Nucleus accumbens (tissue), 56 donors: ENCODE measurements at regions not wholly inside any gene's neighbourhood (a gene's known extent, or its start where the extent isn't known, plus 50 kb on each side); places are given as distances from the start of the nearest gene placed in this dataset.
"Not testable (repeated sequence)": the region's sequence is repeated elsewhere in the genome, so short reads cannot be mapped to it uniquely, and the experiment has no call there.

Experiments
- DNase-seq, 56 donors: peaks; one replicate each; lab custom pipeline; 2025; lab: John Stamatoyannopoulos, UW

DNA sequence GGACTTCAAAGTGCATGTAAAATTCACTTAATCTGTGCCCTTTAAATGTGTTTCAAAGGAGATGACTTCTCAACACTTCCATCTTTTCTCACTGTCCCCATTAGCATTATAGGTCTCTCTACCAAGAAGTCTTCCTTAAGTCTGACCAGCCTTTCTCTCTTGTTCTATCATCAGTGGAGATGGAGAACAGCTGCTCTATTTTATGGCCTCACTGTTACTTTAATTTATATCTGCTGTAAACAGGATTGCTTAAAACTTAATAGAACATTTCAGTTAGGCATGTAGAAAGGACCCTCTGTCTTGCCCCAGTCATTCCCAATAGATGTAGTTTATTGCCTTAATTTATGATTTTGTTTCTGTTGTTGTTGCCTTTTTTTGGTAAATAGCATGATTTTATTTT is 86.0 kb upstream of the CDC42EP3 start:
- DNase-seq, result not testable (repeated sequence)

DNA sequence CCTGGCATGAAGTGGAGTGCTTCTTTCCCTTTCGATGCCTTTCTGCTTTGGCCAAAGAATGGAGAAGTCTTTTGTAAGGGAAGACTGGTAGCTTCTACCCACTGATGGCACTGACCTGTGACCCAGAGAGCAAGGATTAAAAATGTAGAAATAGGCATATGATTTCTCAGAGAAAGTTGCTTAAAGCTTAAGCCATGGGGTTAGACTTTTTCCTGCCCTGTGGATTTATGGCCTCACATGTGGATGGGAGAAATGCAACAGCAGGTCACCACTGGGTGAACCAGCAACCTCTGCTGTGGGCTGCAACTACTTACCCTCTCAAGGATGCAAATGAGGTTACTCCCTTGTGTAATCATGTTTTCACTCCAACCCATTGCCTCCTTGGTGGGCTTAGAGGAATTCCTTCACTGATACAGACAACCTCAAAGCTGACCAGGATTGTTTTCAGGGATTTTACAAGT is 86.7 kb upstream of the CDC42EP3 start:
- DNase-seq, result not testable (repeated sequence)

DNA sequence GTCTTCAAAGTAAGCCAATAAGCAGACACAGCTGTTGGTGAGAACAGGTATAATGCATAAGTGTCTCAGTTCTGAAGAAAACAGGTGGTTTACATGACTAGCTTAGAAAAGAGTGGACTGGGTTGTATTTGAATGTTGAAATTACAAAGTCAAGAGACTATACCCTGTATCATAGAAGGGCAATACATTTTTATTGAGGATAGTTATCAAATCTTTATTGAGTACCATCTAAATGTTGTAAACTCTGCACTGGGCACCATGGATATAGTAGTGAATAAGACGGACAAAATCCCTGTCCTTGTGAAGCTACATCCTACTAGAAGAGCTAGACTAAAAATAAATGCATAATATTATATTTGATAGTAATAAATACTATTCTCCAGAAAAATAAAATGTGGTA is 88.5 kb upstream of the CDC42EP3 start:
- DNase-seq, result not testable (repeated sequence)

DNA sequence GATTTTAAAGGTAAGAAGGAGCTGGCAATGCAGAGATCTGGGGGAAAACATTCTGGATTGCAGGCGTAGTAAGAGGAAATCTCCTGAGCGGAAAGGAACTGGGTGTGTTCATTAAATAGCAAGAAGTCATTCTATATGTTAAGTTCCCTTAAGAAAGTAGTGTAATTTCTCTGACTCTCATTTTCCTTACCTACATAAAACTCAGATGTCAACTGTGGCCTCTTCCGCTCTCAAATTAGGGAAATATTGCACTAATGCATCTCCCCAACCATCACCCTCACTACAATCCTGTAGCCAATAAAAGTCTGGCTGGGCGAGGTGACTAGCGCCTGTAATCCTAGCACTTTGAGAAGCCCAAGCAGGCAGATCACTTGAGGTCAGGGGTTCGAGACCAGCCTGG is 89.0 kb upstream of the CDC42EP3 start:
- DNase-seq, result no peak

DNA sequence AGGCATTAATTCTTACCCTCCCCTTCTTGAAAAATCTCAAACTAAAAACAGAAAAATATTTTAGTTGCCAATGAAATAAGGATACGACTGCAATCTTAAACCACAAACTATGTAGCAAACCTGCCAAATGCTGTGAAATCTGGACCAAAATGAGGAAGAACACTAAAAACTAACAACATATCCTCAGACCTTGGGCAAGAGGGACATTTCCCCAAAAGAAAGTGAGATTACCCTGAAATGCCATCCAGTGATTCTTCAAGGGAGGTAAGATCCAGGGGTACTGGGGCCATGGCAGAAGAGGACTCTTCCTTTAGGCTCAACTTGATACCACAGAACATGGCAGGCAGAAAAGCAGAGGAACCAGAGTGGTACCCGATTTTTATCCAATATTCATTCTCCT is 90.8 kb upstream of the CDC42EP3 start:
- DNase-seq, result not testable (repeated sequence)

DNA sequence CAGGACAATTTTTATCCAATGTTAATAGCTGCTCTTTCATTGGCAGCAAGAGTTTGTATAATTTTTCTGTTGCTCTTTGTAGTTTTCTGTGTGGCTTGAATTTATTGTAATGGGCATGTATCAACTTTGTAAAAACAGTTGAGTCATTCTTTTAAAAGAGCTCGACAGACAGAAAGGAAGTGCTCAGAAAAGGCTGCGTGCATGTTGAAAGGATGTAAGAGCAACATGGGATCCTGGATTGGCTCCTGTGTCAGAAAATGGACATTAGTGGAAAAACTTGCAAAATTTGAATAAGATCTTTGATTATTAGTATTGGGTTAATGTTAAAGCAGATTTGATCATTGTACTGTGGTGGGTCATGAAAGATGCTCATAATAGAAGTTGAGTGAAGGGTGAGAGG is 93.3 kb upstream of the CDC42EP3 start:
- DNase-seq, result no peak

DNA sequence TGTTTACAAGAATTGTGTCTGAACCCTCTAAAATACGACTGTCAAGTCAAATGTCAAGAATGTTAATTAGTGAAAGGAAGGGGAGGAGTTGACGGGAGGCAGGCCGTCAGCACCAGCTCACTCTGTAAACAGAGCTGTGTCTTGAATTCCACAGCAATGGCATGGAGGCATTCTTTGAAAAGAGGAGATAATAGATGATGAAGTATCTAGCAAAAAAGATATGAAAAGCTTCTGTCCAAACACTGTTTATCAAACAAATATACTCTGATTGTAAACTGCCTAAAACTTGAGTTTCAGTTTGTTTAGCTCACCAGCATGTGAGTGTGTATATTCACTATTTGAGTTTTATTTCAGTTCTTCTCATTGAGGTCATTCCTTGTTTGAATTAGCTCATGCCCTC is 94.7 kb upstream of the CDC42EP3 start:
- no peak for DNase-seq

DNA sequence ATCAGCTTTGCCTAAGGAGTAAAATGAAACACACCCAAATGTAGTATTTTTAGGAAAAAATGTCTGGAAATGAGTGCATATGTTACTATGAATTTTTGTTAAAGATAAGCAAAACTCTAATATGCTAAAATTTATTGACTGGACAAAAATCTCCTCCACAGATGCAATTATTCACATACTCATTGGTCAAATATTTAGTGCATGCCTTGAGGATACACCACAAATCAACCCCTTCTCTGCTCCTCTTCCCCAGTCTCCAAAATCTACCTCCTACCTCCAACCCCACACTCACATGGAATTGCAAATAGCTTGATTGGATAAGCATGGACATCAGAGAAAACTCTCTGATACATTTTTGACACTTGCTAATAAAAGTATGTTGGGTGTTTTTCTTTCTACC is 95.6 kb upstream of the CDC42EP3 start:
- no peak for DNase-seq

DNA sequence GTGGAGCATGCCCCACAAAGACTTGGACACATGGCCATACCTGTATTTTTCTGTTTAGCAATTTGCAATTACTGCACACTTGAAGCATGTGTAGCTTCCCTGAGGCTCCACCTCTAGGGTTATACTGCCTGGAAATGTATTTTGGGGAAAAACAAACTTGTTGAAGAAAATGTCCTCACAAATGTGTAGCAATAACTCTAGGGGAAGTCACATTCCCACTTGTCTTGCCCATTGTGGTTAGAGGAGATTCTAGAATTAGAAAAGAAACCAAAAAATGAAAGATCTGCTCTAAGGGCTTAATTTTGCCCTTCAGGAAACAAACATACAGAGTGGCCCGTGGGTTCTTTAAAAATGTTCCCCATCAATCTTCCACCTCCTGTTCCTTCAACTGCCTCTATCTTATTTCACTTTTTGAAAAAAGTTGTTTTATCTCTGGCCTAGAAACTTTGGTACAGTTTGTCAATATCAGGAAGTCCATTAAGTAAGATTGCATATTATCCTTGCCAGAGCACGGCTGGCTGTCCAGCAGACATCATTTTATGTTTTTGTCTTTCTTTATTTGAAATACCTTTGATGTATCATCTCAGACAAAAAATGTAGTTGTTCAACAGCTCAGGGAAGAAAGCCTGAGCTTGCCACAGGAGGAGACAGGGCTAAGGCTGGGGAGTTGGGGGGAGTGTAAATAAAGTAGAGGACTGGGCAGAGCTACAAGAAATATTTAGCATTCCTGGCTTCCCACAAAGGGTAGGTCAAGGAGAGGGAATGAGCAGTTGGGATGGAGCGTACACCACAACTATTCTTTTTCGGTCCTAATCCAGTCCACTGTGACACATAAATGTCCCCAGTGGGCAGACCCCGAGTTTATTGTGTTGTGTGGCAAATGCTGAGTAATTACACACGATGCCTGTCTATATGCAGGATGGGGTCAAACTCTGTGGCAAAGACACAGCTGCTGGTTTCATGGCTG is 96.8 kb upstream of the CDC42EP3 start:
- no peak for DNase-seq

DNA sequence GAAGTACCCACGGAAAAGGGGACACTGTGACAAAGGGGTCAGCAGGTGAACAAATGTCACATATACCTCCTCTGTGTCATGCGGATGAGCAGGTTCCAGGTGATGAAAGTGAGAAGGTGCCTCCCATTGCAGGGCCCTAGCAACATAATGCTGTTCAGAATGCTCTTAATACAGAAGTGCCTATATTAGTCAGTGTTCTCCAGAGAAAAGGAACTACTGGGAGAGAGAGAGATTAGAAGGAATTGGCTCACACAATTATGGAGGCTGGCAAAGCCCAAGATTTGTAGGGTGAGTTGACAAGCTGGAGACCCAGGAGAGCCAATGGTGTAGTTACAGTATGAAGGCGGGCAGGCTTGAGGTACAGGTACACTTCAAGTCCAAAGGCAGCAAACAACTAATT is 98.1 kb upstream of the CDC42EP3 start:
- DNase-seq, result no peak

DNA sequence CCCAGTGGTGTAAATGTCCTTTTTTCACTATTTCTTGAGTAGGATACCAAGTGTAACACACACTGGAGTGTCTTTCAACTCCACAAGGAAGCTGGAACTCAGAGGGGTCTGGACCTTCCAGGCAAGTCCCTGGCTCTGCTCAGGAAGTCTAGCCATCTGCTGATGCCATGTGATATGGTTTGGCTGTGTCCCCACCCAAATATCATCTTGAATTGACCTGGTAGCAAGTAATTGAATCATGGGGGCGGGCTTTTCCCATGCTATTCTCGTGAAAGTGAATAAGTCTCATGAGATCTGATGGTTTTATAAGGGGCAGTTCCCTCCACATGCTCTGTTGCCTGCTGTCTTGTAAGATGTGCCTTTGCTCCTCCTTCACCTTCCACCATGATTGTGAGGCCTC is 99.4 kb upstream of the CDC42EP3 start:
- DNase-seq, result no peak

DNA sequence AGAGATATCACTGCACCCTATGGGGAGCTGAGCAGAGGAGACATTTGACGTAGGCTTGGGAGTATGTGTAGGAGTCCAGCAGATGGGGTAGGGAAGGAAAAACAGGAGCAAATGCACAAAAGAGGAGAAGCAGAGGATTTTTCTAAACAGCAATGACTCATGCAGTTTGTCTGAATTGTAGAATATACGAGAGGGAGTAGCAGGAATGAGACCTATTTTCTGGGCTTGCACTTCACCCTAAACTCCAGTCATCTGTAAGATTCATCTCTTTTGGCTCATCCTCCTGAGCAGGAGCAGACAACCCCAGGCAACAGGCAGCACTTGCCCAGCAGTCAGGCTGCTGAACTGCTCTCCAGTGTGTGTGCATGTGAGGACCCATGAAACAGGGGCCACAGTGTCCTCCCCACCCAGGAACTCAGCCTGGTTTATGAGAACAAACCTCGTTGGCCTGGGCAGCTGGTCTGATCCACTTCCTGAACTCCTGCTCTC is 100.2 kb upstream of the CDC42EP3 start:
- no peak for DNase-seq

DNA sequence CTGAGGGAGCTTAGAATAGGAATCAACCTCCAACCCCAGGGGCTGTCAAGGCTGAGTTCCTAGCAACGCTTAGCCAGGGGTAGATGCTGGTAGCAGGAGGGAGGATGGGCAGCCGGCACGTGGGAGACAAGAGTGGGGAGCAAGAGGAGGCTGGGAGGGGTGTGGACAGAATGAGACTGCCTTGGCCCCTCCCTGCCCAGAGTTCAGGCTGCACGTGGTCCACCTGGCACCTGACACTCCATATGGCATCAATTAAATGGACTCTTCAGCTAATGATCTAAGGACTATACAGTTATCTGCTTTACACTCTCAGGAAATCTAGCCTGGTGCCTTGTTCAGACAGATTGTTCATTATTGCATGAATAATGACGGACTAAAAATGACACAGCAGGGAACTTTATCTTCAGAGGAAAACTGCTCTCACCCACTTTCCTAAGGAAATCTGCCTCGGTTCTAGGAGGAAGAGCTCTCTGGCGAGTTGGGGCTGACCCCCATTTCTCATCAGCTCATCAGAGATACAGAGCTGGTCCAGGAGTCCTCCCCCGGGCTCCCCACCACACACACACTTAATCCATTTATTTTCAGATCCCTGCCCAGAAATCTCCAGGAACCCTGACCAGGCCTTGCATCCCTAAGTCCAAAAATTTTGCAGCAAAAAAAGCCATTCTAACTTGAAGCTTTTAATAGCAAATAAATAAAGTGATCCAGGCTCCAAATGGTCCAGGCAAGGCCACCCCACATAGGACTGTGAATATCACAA is 102.1 kb upstream of the CDC42EP3 start:
- DNase-seq, result no peak

DNA sequence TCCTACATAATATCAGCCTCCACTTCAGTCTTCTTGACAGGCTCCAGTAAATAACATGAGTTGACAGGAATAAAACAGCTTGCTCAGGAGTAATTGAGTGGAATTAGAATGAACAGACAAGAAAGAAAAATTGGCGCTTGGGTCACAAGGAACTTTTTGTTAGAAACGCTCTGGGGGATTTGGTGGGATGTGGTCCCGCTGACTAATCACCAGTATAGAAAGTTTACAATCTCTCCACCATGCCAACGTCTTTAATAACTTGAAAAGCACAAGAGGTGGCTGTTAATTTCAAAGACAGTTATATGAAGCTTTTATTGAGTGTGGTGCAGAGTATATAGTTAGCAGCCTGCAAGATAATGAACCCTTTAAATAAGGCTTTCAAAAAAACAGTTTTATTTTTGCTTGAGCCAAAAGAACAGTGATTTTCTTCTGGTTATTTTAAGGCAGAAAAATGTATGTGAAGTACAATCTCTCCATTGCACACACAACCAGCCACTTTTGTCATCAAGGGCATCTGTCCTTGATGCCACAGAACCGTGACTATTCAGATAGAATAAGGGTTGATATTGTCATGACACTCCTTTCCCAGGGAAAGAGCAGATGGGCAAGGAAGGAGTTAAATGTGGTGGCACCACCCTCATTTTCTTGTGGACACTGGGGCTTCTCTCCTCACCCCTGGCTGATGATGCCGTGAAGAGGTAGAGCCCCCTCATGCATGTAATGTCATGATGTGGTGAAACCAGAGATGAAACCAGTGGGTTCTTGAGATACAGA is 102.9 kb upstream of the CDC42EP3 start:
- DNase-seq, result not testable (repeated sequence)

DNA sequence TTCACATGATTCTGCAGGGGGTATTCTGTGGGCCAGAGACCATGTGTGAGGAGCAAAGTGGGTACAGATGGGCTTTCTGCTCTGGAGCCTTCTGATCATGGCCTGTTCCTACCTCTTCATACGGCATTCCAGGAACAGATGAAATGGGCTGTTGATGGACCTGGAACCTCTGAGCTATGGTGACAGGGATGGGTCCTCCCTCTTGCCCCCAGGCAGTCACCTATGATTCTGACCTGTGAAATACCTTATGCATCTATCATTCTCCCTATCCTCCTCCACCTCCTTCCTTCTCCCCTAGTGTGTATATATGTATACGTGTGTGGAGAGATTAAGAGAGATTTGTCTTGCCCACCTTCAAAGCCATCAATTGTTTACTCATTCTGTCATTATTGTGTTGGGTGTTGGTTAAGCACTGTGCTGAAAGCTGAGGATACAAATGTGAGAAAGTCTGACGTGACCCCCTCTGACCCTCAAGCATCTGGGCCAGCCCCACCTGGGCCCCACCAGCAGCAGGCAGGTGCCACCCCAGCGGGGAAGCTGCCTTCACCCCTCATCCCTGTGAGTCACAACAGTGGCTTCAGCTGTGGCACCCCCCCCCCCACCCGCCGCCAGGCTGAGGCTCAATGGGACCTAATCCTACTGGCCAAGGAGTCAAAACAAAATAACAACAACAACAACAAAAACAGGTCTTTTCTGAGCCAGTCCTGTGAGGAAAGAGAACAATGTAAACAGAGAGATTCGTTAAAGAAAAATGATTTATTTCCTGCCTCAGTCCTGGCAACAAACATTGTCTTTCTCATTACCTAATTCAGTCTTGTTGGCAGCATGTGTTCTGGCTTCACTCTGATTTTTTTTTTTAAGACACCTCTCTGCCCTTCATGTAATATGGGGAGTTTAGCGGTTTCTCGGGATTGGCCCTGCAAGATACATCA is 103.8 kb upstream of the CDC42EP3 start:
- DNase-seq, result no peak

DNA sequence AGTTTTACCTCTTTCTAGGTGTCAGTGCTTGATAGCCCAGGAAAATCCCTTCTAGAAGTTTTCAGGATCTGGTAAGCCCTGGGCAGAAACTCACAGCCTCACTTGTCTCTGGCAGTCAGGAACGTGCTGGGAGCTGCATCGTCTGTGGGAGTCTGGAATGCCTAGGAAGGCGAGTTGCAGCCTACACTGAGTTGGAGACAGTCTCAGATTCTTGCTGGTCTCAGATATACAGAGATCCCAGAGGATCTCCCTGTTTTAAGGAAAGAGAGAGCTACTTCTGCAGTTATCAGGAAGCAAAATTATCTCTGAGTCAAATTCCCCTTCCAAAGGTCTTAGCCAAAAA is 104.4 kb upstream of the CDC42EP3 start:
- no peak for DNase-seq

DNA sequence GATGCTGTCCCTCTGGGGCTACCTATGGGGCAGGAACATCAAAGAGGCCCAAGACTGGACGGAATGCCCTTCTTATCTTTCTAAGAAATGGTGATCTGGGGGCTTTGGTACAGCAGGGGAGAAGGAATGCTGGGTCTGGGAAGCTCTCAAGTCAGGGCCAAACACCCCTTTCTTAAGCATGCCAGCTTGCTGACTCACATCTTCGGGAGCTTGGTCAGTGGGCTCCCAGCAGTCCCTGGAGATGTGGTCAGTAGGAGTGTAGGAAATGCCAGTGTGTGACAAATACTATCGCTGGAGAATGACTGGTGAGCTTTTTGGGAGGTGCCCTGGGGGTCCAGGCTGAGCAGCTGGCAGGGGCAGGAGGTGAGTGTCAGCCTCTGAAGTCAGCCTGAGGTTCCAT is 105.0 kb upstream of the CDC42EP3 start:
- no peak for DNase-seq

DNA sequence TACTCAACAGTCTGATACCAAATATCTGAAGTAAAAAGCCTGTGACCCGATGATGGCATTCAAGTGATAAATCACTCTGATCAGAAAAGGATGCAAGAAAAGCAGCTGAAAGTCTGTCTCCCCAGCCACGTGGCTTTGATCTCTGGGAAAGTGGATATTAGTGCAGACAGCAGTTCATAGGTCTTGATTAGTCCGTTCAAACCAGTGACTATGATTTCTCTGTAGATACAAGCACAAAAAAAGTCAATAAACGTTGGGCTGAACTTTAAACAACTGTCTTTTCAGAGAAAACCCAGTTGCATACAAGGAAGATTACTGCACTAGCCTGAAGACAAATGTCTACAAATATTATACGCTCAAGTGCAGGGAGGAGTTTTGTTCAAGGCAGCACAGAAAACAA is 107.7 kb upstream of the CDC42EP3 start:
- no peak for DNase-seq

DNA sequence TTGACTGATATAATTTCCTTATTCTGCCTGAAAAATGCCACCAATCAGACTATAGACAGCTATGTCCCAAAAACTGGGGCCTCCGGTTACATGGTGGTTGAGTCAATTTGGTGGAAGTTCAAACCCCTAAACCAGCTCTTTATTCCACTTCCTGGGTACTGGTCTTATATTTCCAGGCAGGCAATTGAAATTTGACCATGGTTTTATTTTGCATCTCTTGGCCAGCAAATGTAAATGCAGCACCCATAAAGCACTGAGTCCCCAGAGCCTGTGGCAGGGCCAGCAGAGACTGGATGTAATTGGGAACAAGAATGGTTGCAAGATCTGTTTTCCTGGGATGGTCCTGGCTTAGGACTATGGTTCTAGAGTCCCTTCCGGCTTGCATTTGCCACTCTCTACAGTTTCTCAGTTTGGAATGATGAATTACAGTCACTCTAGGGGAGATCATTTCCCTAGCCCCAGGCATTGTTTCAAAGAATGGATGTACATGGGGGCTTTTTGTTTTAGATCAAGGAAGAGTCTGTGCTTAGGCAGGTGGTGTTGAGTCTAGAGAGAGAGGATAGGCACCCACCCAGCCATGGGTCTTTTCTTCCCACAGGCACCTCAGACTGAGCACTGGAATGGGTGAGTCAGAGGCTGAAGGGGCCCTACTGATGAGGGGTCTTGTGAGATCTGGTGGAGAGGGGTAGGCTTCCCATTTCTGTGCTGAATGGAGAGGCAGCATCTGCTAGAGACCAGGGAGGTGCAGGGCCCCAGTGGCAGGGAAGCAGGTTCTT is 108.4 kb upstream of the CDC42EP3 start:
- DNase-seq, result no peak
